ENCODE measurements at regions not wholly inside any gene's neighbourhood (a gene's known extent, or its start where the extent isn't known, plus 50 kb on each side); places are given as distances from the start of the nearest gene placed in this dataset.

DNA sequence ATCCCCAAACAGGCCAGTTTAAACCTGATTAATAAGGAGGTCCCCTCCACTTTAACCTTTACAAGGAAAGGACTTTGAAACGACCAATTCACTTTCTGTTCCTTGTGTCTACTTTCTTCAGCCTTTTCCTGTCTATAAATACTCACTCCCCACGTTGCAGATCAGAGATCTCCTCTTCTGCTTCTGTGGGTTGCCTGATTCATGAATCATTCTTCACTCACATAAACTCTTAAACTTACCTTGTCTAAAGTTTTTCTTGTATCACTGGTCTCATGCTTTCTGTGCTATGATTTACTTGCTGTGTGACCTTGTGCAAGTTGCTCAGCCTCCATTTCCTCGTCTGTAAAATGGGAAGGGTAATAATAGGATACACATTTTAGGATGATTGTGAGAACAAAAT lies 236.1 kb downstream of the QDPR start:
- Histone ChIP-seq H3K4me3 (ENCODE audit: insufficient read depth in 1 of 2, low read depth in 1 of 2, low read length in 2 of 2) (no peak overlapping the region), H3K79me1 (replicated peaks; ENCODE audit: low read length, poor library complexity, severe bottlenecking) (no peaks in the 10 kb centered on the region), H2BK5ac (ENCODE audit: low read depth, low read length, poor library complexity, severe bottlenecking) (no peak overlapping the region), H3K36me3 (ENCODE audit: control insufficient read depth in 1 of 2, insufficient read depth in 2 of 2, low read depth in 1 of 2, low read length in 2 of 2) (no peaks in the 10 kb centered on the region), H3K4me1 (ENCODE audit: control insufficient read depth, insufficient read depth, low read depth, low read length) (no peaks in the 10 kb centered on the region), H3K23ac (ENCODE audit: low read length in 2 of 2) (no peak overlapping the region), H2AK5ac (ENCODE audit: low read length, severe bottlenecking) (no peak overlapping the region), H2AFZ (ENCODE audit: low read depth, low read length) (no peak overlapping the region), H3K27me3 (ENCODE audit: control insufficient read depth in 1 of 2, insufficient read depth in 1 of 2, low read length in 2 of 2) (no peaks in the 10 kb centered on the region), H3K14ac (ENCODE audit: low read length in 2 of 2) (no peak overlapping the region), H2BK15ac (ENCODE audit: low read depth, poor library complexity, severe bottlenecking) (no peak overlapping the region), H3K9me3 (ENCODE audit: control insufficient read depth, low read length) (no peaks in the 10 kb centered on the region), H3K4ac (ENCODE audit: low read depth in 1 of 2, low read length in 2 of 2) (no peak overlapping the region), H3K27ac (ENCODE audit: low read length, poor library complexity, severe bottlenecking) (no peak overlapping the region), H2BK120ac (ENCODE audit: low read depth, low read length) (no peak overlapping the region), H3K4me2 (ENCODE audit: low read length, poor library complexity, severe bottlenecking) (no peak overlapping the region), H2BK12ac (ENCODE audit: low read length in 2 of 2) (no peak overlapping the region), H4K8ac (ENCODE audit: low read length) (no peak overlapping the region), H4K91ac (ENCODE audit: low read length) (no peak overlapping the region), H3K9ac (ENCODE audit: low read length) (no peak overlapping the region), H3K18ac (ENCODE audit: low read depth in 1 of 2, low read length in 2 of 2) (no peak overlapping the region)
- no peak for DNase-seq
- 70% methylated on average over 3 of the region's 3 CpGs for WGBS

DNA sequence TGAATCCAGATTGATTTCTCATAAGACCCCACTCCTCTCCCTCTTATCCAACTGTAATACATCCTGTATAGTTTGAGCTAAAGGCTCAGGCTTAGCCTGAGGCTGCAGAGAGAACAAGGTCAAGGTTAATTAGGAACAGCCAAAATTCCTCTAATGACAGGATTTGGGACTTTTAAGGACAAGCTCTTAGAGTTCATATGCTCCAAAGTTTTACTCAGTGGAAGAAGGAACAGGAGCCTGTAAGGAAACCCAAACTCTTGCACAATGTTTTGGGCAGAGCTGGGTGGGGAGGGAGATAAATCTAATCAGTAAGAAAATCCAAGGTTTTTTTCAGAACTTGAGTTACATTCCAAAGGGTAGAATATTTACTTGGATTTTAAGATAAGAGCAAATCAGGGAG lies 238.8 kb downstream of the QDPR start:
- no peaks in the 10 kb centered on the region for H3K4me1 ChIP-seq (ENCODE audit: control insufficient read depth, insufficient read depth, low read depth, low read length)
- H2BK5ac ChIP-seq (ENCODE audit: low read depth, low read length, poor library complexity, severe bottlenecking) = no peak overlapping the region
- H3K4me3 ChIP-seq (ENCODE audit: insufficient read depth in 1 of 2, low read depth in 1 of 2, low read length in 2 of 2) = no peak overlapping the region
- no peak overlapping the region for H3K14ac ChIP-seq (ENCODE audit: low read length in 2 of 2)
- H3K79me1 ChIP-seq (replicated peaks; ENCODE audit: low read length, poor library complexity, severe bottlenecking) = no peaks in the 10 kb centered on the region
- H3K9me3 ChIP-seq (ENCODE audit: control insufficient read depth, low read length) = no peaks in the 10 kb centered on the region
- no peak overlapping the region for H3K18ac ChIP-seq (ENCODE audit: low read depth in 1 of 2, low read length in 2 of 2)
- H4K8ac ChIP-seq (ENCODE audit: low read length) = no peak overlapping the region
- H3K27me3 ChIP-seq (ENCODE audit: control insufficient read depth in 1 of 2, insufficient read depth in 1 of 2, low read length in 2 of 2) = no peaks in the 10 kb centered on the region
- H3K9ac ChIP-seq (ENCODE audit: low read length) = no peak overlapping the region
- H4K91ac ChIP-seq (ENCODE audit: low read length) = no peak overlapping the region
- no peaks in the 10 kb centered on the region for H3K36me3 ChIP-seq (ENCODE audit: control insufficient read depth in 1 of 2, insufficient read depth in 2 of 2, low read depth in 1 of 2, low read length in 2 of 2)
- H3K23ac ChIP-seq (ENCODE audit: low read length in 2 of 2) = no peak overlapping the region
- H2BK15ac ChIP-seq (ENCODE audit: low read depth, poor library complexity, severe bottlenecking) = no peak overlapping the region
- H2BK12ac ChIP-seq (ENCODE audit: low read length in 2 of 2) = no peak overlapping the region
- DNase-seq = no peak
- no peak overlapping the region for H3K4me2 ChIP-seq (ENCODE audit: low read length, poor library complexity, severe bottlenecking)
- no peak overlapping the region for H2AK5ac ChIP-seq (ENCODE audit: low read length, severe bottlenecking)
- H3K27ac ChIP-seq (ENCODE audit: low read length, poor library complexity, severe bottlenecking) = no peak overlapping the region
- H3K4ac ChIP-seq (ENCODE audit: low read depth in 1 of 2, low read length in 2 of 2) = no peak overlapping the region
- H2BK120ac ChIP-seq (ENCODE audit: low read depth, low read length) = no peak overlapping the region
- H2AFZ ChIP-seq (ENCODE audit: low read depth, low read length) = no peak overlapping the region

DNA sequence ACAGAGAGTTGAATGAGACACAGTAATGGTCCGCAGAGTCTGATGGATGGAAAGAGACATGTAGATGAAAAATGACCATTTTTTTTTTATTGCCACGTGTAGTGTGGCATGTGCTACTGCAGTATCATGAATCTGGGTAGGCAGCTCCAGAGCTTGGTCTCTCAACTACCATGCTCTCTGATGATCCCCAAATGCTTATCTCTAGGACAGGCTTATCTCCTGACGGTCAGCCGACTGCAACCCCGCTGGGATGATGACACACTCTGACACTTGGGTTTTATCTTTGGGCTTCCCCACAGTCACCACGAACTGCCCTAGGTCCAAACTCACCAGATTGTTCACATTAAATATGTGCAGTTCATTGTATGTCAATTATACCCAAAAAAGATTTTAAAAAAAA lies 239.7 kb downstream of the QDPR start:
- no peak overlapping the region for H2BK120ac ChIP-seq (ENCODE audit: low read depth, low read length)
- H3K14ac ChIP-seq (ENCODE audit: low read length in 2 of 2) = no peak overlapping the region
- no peaks in the 10 kb centered on the region for H3K79me1 ChIP-seq (replicated peaks; ENCODE audit: low read length, poor library complexity, severe bottlenecking)
- H3K4me2 ChIP-seq (ENCODE audit: low read length, poor library complexity, severe bottlenecking) = no peak overlapping the region
- no peak overlapping the region for H2BK12ac ChIP-seq (ENCODE audit: low read length in 2 of 2)
- H2BK15ac ChIP-seq (ENCODE audit: low read depth, poor library complexity, severe bottlenecking) = no peak overlapping the region
- H3K27me3 ChIP-seq (ENCODE audit: control insufficient read depth in 1 of 2, insufficient read depth in 1 of 2, low read length in 2 of 2) = no peaks in the 10 kb centered on the region
- no peak overlapping the region for H3K4me3 ChIP-seq (ENCODE audit: insufficient read depth in 1 of 2, low read depth in 1 of 2, low read length in 2 of 2)
- 45% methylated on average over 6 of the region's 6 CpGs for WGBS
- no peak overlapping the region for H3K4ac ChIP-seq (ENCODE audit: low read depth in 1 of 2, low read length in 2 of 2)
- H2BK5ac ChIP-seq (ENCODE audit: low read depth, low read length, poor library complexity, severe bottlenecking) = no peak overlapping the region
- no peak overlapping the region for H4K91ac ChIP-seq (ENCODE audit: low read length)
- no peak overlapping the region for H4K8ac ChIP-seq (ENCODE audit: low read length)
- H3K23ac ChIP-seq (ENCODE audit: low read length in 2 of 2) = no peak overlapping the region
- DNase-seq = no peak
- no peaks in the 10 kb centered on the region for H3K9me3 ChIP-seq (ENCODE audit: control insufficient read depth, low read length)
- no peaks in the 10 kb centered on the region for H3K36me3 ChIP-seq (ENCODE audit: control insufficient read depth in 1 of 2, insufficient read depth in 2 of 2, low read depth in 1 of 2, low read length in 2 of 2)
- no peak overlapping the region for H3K9ac ChIP-seq (ENCODE audit: low read length)
- H3K18ac ChIP-seq (ENCODE audit: low read depth in 1 of 2, low read length in 2 of 2) = no peak overlapping the region
- no peak overlapping the region for H2AK5ac ChIP-seq (ENCODE audit: low read length, severe bottlenecking)
- no peak overlapping the region for H3K27ac ChIP-seq (ENCODE audit: low read length, poor library complexity, severe bottlenecking)
- H2AFZ ChIP-seq (ENCODE audit: low read depth, low read length) = no peak overlapping the region
- H3K4me1 ChIP-seq (ENCODE audit: control insufficient read depth, insufficient read depth, low read depth, low read length) = no peaks in the 10 kb centered on the region

DNA sequence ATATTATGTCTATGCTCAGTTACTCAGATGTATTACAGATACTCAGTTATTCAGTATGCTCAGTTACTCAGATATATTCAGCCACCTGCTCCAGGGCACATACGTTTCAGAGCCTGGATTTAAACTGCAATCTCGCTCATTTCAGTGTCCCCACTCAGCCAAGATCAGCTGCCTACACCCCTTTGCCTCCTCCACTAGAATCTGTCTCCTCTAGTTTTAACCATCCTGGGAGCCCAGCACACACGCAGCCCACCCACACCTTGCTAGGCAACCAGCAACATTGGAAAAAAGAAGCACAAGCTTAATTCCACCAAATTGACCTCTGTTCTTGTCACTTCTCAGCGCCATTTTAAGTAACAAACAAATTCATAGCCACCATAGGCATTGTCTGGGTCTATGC lies 246.2 kb downstream of the QDPR start:
- DNase-seq = no peak
- H3K4me1 ChIP-seq (ENCODE audit: control insufficient read depth, insufficient read depth, low read depth, low read length) = no peaks in the 10 kb centered on the region
- WGBS = 82% methylated on average over 4 of the region's 4 CpGs

More for the DNA sequence above, 246.2 kb downstream of the QDPR start:
- Histone ChIP-seq H2BK12ac (ENCODE audit: low read length in 2 of 2) (no peak overlapping the region), H3K4ac (ENCODE audit: low read depth in 1 of 2, low read length in 2 of 2) (no peak overlapping the region), H3K79me1 (replicated peaks; ENCODE audit: low read length, poor library complexity, severe bottlenecking) (no peaks in the 10 kb centered on the region), H3K27me3 (ENCODE audit: control insufficient read depth in 1 of 2, insufficient read depth in 1 of 2, low read length in 2 of 2) (no peaks in the 10 kb centered on the region), H3K36me3 (ENCODE audit: control insufficient read depth in 1 of 2, insufficient read depth in 2 of 2, low read depth in 1 of 2, low read length in 2 of 2) (no peaks in the 10 kb centered on the region), H3K9me3 (ENCODE audit: control insufficient read depth, low read length) (no peaks in the 10 kb centered on the region), H3K4me2 (ENCODE audit: low read length, poor library complexity, severe bottlenecking) (no peak overlapping the region), H3K9ac (ENCODE audit: low read length) (no peak overlapping the region), H3K18ac (ENCODE audit: low read depth in 1 of 2, low read length in 2 of 2) (no peak overlapping the region), H2BK15ac (ENCODE audit: low read depth, poor library complexity, severe bottlenecking) (no peak overlapping the region), H2BK120ac (ENCODE audit: low read depth, low read length) (no peak overlapping the region), H2BK5ac (ENCODE audit: low read depth, low read length, poor library complexity, severe bottlenecking) (no peak overlapping the region), H3K27ac (ENCODE audit: low read length, poor library complexity, severe bottlenecking) (no peak overlapping the region), H3K14ac (ENCODE audit: low read length in 2 of 2) (no peak overlapping the region), H2AK5ac (ENCODE audit: low read length, severe bottlenecking) (no peak overlapping the region), H3K4me3 (ENCODE audit: insufficient read depth in 1 of 2, low read depth in 1 of 2, low read length in 2 of 2) (no peak overlapping the region), H2AFZ (ENCODE audit: low read depth, low read length) (no peak overlapping the region), H4K8ac (ENCODE audit: low read length) (no peak overlapping the region), H4K91ac (ENCODE audit: low read length) (no peak overlapping the region), H3K23ac (ENCODE audit: low read length in 2 of 2) (no peak overlapping the region)

All from mesenchymal stem cell (in vitro differentiated cells and primary cell).